ENCODE measurements at regions not wholly inside any gene's neighbourhood (a gene's known extent, or its start where the extent isn't known, plus 50 kb on each side); places are given as distances from the start of the nearest gene placed in this dataset.
"Not testable (repeated sequence)": the region's sequence is repeated elsewhere in the genome, so short reads cannot be mapped to it uniquely, and the experiment has no call there.

DNA sequence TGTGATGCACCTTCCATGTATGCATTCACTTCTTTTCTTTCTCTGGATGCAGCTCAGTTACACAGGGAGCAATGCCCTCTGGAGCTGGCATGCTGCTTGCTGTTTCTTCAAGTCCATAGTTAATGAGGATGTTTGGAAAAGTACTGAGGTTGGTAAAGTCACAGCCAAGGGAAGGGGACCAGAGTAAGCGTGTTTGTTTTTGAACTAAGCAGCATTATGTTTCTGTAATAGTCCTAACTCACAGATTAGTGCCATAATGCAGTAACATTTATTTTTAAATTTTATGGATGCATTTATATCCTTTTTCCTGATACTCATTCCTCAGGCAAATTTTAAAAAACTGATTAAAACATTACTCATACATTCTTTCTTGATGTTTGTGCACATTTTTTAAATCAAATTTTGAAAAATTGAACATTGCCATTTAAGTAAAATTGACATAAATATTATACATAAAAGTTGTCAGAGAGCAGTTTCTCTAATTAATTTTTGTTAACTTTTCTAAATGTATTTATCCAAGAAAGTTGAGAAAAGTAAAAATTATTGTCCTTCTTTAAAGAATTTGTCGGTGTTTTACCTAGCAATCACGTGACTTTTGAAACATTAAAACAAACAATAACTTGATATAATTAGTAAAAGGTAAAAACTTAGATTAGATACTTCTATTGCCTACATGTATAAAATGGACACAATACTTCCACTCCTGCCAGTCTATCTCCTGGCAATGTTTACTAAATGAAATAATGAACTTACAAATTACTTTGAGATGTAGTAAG, 659.6 kb upstream of the ANKRD30A start:
- Histone ChIP-seq H3K9me3 (ENCODE audit: control insufficient read depth, low read length) (no peaks in the 10 kb centered on the region), H3K36me3 (ENCODE audit: control insufficient read depth, insufficient read depth, low read length) (no peaks in the 10 kb centered on the region), H3K9ac (ENCODE audit: low read length) (no peak overlapping the region), H3K27me3 (ENCODE audit: control insufficient read depth, insufficient read depth, low read length) (no peaks in the 10 kb centered on the region), H3K4me3 (ENCODE audit: low read length) (no peak overlapping the region), H3K4me1 (ENCODE audit: control insufficient read depth, insufficient read depth, low read length) (no peaks in the 10 kb centered on the region)

DNA sequence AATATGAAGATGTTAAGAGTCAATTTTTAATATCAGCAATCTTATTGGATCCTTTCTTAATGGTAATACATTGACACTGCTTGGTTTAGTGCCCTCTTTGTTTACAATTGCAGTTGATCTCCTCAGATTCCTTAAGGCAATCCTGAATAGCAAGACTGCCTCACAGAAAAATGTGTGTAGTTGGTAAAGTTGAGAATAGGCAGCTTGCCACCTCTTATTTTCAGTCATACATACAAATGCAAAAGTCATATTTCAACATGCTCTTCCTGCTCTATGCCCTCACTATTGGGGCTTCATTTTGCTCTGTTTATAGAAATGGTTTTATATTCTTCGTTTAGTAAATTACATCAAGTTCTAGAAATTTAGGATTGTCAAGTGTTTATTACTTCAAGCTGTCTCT, 661.1 kb upstream of the ANKRD30A start:
- H3K4me1 ChIP-seq (ENCODE audit: control insufficient read depth, insufficient read depth, low read length) = no peaks in the 10 kb centered on the region
- H3K9ac ChIP-seq (ENCODE audit: low read length) = no peak overlapping the region
- H3K4me3 ChIP-seq (ENCODE audit: low read length) = no peak overlapping the region
- no peaks in the 10 kb centered on the region for H3K27me3 ChIP-seq (ENCODE audit: control insufficient read depth, insufficient read depth, low read length)
- H3K9me3 ChIP-seq (ENCODE audit: control insufficient read depth, low read length) = no peaks in the 10 kb centered on the region
- no peaks in the 10 kb centered on the region for H3K36me3 ChIP-seq (ENCODE audit: control insufficient read depth, insufficient read depth, low read length)

DNA sequence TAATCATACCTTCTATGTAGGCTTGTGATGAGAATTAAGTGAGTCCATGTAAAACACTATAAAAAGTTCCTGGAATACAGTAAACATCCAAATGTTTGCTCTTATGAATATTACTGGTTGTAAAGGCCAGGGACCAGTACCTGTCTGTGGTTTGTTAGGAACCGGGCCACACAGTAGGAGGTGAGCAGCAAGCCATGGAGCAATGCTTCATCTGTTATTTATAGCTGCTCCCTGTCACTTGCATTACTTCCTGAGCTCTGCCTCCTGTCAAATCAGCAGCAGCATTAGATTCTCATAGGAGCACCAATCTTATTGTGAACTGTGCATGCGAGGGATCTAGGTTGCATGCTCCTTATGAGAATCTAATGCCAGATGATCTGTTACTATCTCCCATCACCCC, 662.0 kb upstream of the ANKRD30A start:
- Histone ChIP-seq H3K9ac (ENCODE audit: low read length) (no peak overlapping the region), H3K4me3 (ENCODE audit: low read length) (no peak overlapping the region), H3K4me1 (ENCODE audit: control insufficient read depth, insufficient read depth, low read length) (no peaks in the 10 kb centered on the region), H3K27me3 (ENCODE audit: control insufficient read depth, insufficient read depth, low read length) (no peaks in the 10 kb centered on the region), H3K9me3 (ENCODE audit: control insufficient read depth, low read length) (no peaks in the 10 kb centered on the region), H3K36me3 (ENCODE audit: control insufficient read depth, insufficient read depth, low read length) (no peaks in the 10 kb centered on the region)

DNA sequence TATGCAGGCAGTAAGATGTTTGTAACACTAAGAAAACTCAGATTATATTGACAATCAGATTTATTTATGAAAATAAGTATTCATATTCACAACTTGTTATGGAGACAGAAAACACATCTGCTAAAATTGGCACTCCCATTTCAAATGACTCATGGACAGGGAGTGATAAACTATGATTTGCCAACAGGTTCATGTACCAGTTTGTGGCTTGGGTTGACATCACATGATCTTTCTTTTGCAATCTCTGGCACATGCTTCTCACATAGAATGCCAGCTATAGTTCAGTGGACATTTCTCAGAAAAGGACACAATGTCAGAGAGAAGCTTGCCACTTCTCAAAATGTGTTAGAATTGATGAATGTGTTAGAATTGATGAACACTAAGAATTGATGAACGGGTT, 663.2 kb upstream of the ANKRD30A start:
- no peaks in the 10 kb centered on the region for H3K27me3 ChIP-seq (ENCODE audit: control insufficient read depth, insufficient read depth, low read length)
- H3K36me3 ChIP-seq (ENCODE audit: control insufficient read depth, insufficient read depth, low read length) = no peaks in the 10 kb centered on the region
- H3K9me3 ChIP-seq (ENCODE audit: control insufficient read depth, low read length) = no peaks in the 10 kb centered on the region
- H3K9ac ChIP-seq (ENCODE audit: low read length) = no peak overlapping the region
- H3K4me3 ChIP-seq (ENCODE audit: low read length) = no peak overlapping the region
- no peaks in the 10 kb centered on the region for H3K4me1 ChIP-seq (ENCODE audit: control insufficient read depth, insufficient read depth, low read length)

- not testable (repeated sequence) for H3K27me3 ChIP-seq (ENCODE audit: control insufficient read depth, insufficient read depth, low read length); H3K9me3 ChIP-seq (ENCODE audit: control insufficient read depth, low read length); H3K4me3 ChIP-seq (ENCODE audit: low read length); H3K36me3 ChIP-seq (ENCODE audit: control insufficient read depth, insufficient read depth, low read length); H3K4me1 ChIP-seq (ENCODE audit: control insufficient read depth, insufficient read depth, low read length); H3K9ac ChIP-seq (ENCODE audit: low read length)
These were observed 667.0 kb upstream of the ANKRD30A start for GRCh38 chr10:36458437-36458836.

GRCh38 chr10:36457751-36458150, 667.6 kb upstream of the ANKRD30A start:
- no peaks in the 10 kb centered on the region for H3K36me3 ChIP-seq (ENCODE audit: control insufficient read depth, insufficient read depth, low read length)
- H3K9me3 ChIP-seq (ENCODE audit: control insufficient read depth, low read length) = no peaks in the 10 kb centered on the region
- H3K4me3 ChIP-seq (ENCODE audit: low read length) = no peak overlapping the region
- H3K27me3 ChIP-seq (ENCODE audit: control insufficient read depth, insufficient read depth, low read length) = no peaks in the 10 kb centered on the region
- H3K9ac ChIP-seq (ENCODE audit: low read length) = no peak overlapping the region
- H3K4me1 ChIP-seq (ENCODE audit: control insufficient read depth, insufficient read depth, low read length) = no peaks in the 10 kb centered on the region

GRCh38 chr10:36455526-36456133, 669.8 kb upstream of the ANKRD30A start:
- H3K36me3 ChIP-seq (ENCODE audit: control insufficient read depth, insufficient read depth, low read length) = no peaks in the 10 kb centered on the region
- no peak overlapping the region for H3K9ac ChIP-seq (ENCODE audit: low read length)
- no peak overlapping the region for H3K4me3 ChIP-seq (ENCODE audit: low read length)
- H3K9me3 ChIP-seq (ENCODE audit: control insufficient read depth, low read length) = no peaks in the 10 kb centered on the region
- no peaks in the 10 kb centered on the region for H3K27me3 ChIP-seq (ENCODE audit: control insufficient read depth, insufficient read depth, low read length)
- no peaks in the 10 kb centered on the region for H3K4me1 ChIP-seq (ENCODE audit: control insufficient read depth, insufficient read depth, low read length)

- Histone ChIP-seq H3K4me3 (ENCODE audit: low read length) (no peak overlapping the region), H3K9me3 (ENCODE audit: control insufficient read depth, low read length) (no peaks in the 10 kb centered on the region), H3K27me3 (ENCODE audit: control insufficient read depth, insufficient read depth, low read length) (no peaks in the 10 kb centered on the region), H3K36me3 (ENCODE audit: control insufficient read depth, insufficient read depth, low read length) (no peaks in the 10 kb centered on the region), H3K9ac (ENCODE audit: low read length) (no peak overlapping the region), H3K4me1 (ENCODE audit: control insufficient read depth, insufficient read depth, low read length) (no peaks in the 10 kb centered on the region)
These were observed 672.5 kb upstream of the ANKRD30A start for GRCh38 chr10:36452851-36453250.

- Histone ChIP-seq H3K9ac (ENCODE audit: low read length) (no peak overlapping the region), H3K9me3 (ENCODE audit: control insufficient read depth, low read length) (no peaks in the 10 kb centered on the region), H3K4me1 (ENCODE audit: control insufficient read depth, insufficient read depth, low read length) (no peaks in the 10 kb centered on the region), H3K4me3 (ENCODE audit: low read length) (no peak overlapping the region), H3K27me3 (ENCODE audit: control insufficient read depth, insufficient read depth, low read length) (no peaks in the 10 kb centered on the region), H3K36me3 (ENCODE audit: control insufficient read depth, insufficient read depth, low read length) (no peaks in the 10 kb centered on the region)
These were observed 673.9 kb upstream of the ANKRD30A start for GRCh38 chr10:36451391-36451970.

- Histone ChIP-seq H3K36me3 (ENCODE audit: control insufficient read depth, insufficient read depth, low read length) (no peaks in the 10 kb centered on the region), H3K4me1 (ENCODE audit: control insufficient read depth, insufficient read depth, low read length) (no peaks in the 10 kb centered on the region), H3K9me3 (ENCODE audit: control insufficient read depth, low read length) (no peaks in the 10 kb centered on the region), H3K4me3 (ENCODE audit: low read length) (no peak overlapping the region), H3K9ac (ENCODE audit: low read length) (no peak overlapping the region), H3K27me3 (ENCODE audit: control insufficient read depth, insufficient read depth, low read length) (no peaks in the 10 kb centered on the region)
These were observed 675.0 kb upstream of the ANKRD30A start for GRCh38 chr10:36450380-36450779.

DNA sequence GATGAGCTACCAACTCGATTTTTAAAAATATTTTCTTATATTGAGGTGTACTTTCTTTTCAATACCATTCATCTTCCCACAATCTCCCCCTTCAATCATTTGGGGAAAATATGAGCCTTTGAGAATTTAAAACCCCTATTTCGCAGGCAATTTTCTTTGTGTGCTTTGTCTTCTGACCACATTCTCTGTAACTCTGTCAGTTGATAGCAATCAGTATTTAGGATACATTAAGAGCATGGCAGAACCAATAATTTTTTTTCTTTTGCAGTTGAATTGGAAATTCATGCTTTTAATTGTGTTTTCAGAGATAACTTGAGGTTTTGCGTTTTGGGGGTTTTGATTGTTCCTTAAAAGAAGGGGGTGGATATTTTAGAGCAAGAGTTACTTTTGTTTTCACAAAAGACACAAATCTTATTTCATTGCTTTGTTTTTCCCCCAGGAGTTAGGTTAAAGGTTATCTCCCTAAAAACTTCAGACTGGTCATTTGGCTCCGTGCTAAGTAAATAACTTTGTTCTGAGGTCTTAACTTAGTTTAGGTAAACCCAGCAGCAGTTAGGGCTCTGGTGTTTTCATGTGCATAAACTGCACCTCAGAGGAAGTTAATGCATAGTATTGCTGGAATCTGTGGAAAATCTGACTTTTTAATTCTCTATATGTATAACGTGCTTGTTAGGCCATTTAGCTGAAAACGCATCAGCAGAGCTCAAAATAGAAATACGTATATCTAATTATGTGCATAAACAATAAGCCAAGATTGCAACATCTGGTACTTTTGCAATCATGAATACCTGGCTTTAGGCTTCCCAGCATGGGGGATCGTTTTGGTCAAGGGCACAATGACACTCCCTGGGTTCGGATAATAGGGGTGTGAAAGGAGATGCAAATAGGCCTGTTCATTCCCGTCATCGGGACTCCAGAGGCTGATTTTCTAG, 676.4 kb upstream of the ANKRD30A start:
- Histone ChIP-seq H3K9me3 (ENCODE audit: control insufficient read depth, low read length) (no peaks in the 10 kb centered on the region), H3K4me3 (ENCODE audit: low read length) (no peak overlapping the region), H3K9ac (ENCODE audit: low read length) (no peak overlapping the region), H3K36me3 (ENCODE audit: control insufficient read depth, insufficient read depth, low read length) (no peaks in the 10 kb centered on the region), H3K4me1 (ENCODE audit: control insufficient read depth, insufficient read depth, low read length) (no peaks in the 10 kb centered on the region), H3K27me3 (ENCODE audit: control insufficient read depth, insufficient read depth, low read length) (no peaks in the 10 kb centered on the region)

DNA sequence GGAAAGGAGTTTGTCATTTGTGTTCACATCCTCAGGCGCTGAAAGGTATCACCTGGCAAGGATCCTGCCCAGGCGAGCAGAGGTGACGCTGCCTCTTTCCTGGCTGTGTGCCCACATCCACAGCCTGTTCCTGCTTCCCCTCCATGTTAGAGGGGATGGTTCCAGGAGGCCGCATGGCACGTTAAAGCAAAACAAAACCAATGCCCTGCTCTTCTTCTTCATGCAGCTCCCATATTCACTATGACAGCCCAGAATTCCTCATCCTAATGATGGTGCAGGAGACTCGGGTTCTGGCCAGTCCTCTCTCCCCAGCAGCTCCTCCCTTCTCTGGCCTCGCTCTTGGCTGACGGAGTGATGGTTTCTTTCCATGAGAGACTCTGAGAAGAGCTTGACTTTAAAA, 678.5 kb upstream of the ANKRD30A start:
- H3K9me3 ChIP-seq (ENCODE audit: control insufficient read depth, low read length) = no peaks in the 10 kb centered on the region
- no peak overlapping the region for H3K4me3 ChIP-seq (ENCODE audit: low read length)
- no peak overlapping the region for H3K9ac ChIP-seq (ENCODE audit: low read length)
- H3K27me3 ChIP-seq (ENCODE audit: control insufficient read depth, insufficient read depth, low read length) = no peaks in the 10 kb centered on the region
- H3K36me3 ChIP-seq (ENCODE audit: control insufficient read depth, insufficient read depth, low read length) = no peaks in the 10 kb centered on the region
- H3K4me1 ChIP-seq (ENCODE audit: control insufficient read depth, insufficient read depth, low read length) = no peaks in the 10 kb centered on the region
